Lower leg skin (tissue), 3 donors: ENCODE measurements at regions not wholly inside any gene's neighbourhood (a gene's known extent, or its start where the extent isn't known, plus 50 kb on each side); places are given as distances from the start of the nearest gene placed in this dataset.

Experiments
- CTCF ChIP-seq, 3 donors: fragments of 450-650 bp; IDR thresholded peaks; one replicate each; pipeline ENCODE4 v1.5.1; 2016; ENCODE audit warnings: antibody characterized with exemption in 3 of 3, mild to moderate bottlenecking in 3 of 3, moderate library complexity in 2 of 3
- POLR2A ChIP-seq, 2 donors: fragments of 450-650 bp; IDR thresholded peaks; one replicate each; pipeline ENCODE4 v1.6.1; 2016 to 2017; ENCODE audit warnings: antibody characterized with exemption in 2 of 2, mild to moderate bottlenecking in 1 of 2, moderate library complexity in 1 of 2

- no peak for TF ChIP-seq CTCF (IDR thresholded peaks at IDR 0.05)
- TF ChIP-seq POLR2A (IDR thresholded peaks at IDR 0.05): no peak
These were observed 628.2 kb downstream of the CDH11 start for GRCh38 chr16:64493709-64494108.
